ENCODE measurements at regions not wholly inside any gene's neighbourhood (a gene's known extent, or its start where the extent isn't known, plus 50 kb on each side); places are given as distances from the start of the nearest gene placed in this dataset.
"Not testable (repeated sequence)": the region's sequence is repeated elsewhere in the genome, so short reads cannot be mapped to it uniquely, and the experiment has no call there.

DNA sequence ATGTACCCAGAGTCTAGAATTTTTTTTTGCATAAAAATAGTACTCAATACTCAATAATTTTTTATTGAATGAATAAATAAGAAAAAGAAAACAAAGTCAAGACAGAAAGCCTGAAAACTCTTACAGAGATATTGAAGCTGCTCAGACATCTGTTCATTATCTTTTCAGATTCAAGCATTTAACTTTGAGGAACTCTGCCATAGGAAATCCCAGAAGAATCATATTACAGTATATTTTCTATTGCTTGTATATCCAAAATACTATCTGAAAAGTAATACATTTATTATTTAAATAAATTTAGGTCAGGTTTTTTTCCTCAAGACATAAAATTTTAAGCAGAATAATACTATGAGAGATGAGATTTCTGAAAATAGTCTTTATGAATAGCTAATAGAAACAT is 755.9 kb upstream of the ADGRL4 start:
- no peak for DNase-seq (ENCODE audit: low read depth)

- DNase-seq (ENCODE audit: low read depth) = no peak
These were observed 754.0 kb upstream of the ADGRL4 start for GRCh38 chr1:79760531-79760930.

GRCh38 chr1:79749607-79750006 is 743.1 kb upstream of the ADGRL4 start:
- no peak for DNase-seq (ENCODE audit: low read depth)

- DNase-seq (ENCODE audit: low read depth) = no peak
These were observed 739.4 kb upstream of the ADGRL4 start for GRCh38 chr1:79745929-79746328.

DNA sequence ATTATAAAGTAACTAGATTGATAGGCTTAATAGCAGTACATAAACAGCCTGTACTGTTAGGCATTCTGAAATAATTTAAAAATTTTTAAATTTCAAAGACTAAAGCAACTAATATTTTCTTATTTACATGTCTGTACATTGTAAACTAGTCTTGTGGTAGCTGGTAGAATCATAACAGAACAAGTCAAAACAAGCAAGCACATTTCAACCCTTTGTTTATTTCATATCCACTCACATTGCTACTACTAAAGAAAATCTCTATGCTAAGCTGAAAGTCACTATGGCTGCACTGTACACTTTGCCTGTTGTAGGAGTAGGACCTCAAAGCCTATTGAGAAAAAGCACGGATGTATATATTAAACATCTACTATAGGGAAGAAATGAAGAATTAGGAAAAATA is 738.2 kb upstream of the ADGRL4 start:
- DNase-seq (ENCODE audit: low read depth) = no peak

DNA sequence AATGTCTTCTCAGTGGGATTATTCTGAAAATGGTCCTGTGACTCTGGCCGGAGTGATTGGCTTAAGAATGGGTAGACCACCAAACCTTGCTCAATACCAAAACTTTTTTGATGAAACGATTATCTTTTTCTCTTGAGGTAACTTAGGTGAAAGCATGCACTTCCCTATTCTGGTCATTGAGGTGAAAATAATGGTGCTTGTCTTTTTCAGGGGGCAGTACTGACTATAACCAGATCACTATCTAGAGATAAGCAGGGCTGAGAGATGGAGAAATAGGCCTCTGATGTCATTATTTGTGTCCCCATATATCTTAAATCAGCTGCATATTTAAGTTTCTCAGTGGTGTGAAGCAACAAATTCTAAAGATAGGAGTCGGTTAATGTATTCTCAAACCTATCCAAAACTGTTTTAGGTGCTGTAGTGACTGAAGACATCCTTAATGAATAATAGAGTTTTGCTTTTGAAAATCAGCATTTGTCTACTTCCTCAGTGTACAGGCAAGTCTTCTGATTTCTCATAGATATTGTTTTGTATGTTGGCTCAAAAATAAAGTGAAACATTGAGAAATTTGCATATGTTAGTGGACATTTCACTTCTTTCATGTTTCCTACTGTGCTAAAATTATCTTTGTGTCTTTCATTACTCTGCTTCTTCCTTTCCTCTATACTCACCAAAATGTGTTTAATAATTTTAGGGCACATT is 735.3 kb upstream of the ADGRL4 start:
- DNase-seq (ENCODE audit: low read depth) = no peak

DNA sequence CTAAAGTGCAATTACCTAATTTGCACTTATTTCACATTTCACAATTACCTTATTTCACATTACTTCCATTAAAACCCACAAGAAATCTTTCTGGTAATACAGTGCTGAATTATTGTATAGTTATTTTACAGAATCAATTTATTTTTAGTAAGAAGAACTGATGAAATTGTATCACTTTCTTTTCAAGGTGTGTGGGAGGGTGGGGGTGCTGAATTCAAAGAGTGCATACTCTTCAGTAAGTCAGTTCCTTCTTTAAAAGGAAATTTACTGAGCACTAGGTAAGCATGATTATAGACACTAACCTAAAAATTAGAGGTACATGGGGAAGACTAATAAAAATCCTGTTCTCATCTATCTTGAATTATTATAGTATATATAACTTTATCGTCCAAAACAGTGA is 731.6 kb upstream of the ADGRL4 start:
- no peak for DNase-seq (ENCODE audit: low read depth)

GRCh38 chr1:79737193-79737592 is 730.7 kb upstream of the ADGRL4 start:
- DNase-seq (ENCODE audit: low read depth) = no peak

GRCh38 chr1:79732950-79733349 is 726.4 kb upstream of the ADGRL4 start:
- DNase-seq (ENCODE audit: low read depth) = no peak

DNA sequence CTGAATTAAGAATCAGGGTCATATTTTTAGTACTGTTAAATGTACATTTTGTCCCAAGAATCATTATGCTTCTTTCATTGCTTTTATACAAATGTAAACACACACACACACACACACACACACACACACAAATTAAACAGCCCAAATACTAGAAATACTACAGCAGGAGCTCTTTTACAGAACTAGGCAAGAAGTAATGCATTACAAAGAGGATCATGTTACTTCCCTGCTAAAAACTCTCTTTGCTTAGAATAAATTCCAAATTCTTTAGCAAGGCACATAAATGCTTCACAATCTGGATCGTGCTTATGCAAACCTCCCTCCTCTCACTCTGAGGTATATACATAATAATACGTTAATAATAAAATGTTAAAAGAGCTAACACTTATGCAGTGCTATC is 720.4 kb upstream of the ADGRL4 start:
- DNase-seq (ENCODE audit: low read depth) = no peak

DNA sequence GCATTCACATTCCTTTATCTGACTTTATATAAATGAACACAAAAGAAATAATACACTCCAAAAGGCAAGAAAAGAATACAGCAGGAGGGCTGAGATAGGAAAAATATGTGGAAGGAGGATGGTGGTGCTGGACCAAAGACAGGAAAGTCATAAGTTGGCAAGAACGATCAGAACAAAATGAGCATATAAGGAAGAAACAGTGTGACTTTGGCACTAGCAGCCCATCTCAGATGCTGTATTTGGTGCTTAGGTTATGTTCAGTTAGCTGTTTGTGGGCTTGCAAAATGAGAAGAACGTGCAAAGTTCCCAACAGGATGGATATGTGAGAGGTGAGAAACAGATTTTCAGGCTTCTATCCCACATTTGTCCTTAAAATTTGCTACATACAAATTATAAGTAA is 719.8 kb upstream of the ADGRL4 start:
- DNase-seq (ENCODE audit: low read depth) = no peak

DNA sequence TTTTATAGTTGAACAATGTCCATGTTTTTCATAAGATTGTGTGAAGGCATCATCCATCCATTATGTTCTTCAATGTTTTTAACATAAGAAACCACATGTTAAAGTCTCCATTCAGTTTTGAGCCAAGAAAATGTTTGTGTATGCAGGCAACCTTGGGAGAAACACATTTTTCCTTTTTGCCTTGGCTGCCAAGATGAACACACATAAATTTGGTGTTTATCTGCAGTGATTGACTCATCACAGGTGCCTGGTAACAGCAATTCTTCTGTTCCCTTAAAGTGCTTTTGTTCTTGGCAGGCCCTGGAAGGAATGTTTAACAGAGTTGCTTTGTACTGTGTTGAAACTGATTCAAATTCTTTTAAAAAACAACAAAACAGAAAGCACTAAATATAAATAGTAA is 709.9 kb upstream of the ADGRL4 start:
- DNase-seq (ENCODE audit: low read depth) = no peak

DNA sequence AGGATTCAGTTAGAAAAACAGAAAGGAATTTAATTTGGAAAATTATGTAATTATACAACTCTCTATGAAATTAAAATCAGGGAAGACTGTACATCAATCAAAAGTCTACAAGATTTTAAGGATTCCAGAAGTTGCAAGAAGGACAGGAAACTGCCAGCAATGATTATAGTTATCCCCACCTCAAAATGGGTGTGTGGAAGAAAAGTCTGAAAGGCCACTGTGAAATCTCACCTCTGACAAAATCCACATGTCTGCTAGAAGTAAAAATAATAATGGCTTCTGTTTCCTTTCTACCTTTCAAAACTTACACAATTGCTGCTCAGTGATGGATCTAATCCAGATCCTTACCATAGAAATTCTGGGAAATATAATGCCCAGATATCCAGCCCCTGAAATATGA is 708.1 kb upstream of the ADGRL4 start:
- no peak for DNase-seq (ENCODE audit: low read depth)

- DNase-seq (ENCODE audit: low read depth) = no peak
These were observed 704.5 kb upstream of the ADGRL4 start for GRCh38 chr1:79711001-79711431.

DNA sequence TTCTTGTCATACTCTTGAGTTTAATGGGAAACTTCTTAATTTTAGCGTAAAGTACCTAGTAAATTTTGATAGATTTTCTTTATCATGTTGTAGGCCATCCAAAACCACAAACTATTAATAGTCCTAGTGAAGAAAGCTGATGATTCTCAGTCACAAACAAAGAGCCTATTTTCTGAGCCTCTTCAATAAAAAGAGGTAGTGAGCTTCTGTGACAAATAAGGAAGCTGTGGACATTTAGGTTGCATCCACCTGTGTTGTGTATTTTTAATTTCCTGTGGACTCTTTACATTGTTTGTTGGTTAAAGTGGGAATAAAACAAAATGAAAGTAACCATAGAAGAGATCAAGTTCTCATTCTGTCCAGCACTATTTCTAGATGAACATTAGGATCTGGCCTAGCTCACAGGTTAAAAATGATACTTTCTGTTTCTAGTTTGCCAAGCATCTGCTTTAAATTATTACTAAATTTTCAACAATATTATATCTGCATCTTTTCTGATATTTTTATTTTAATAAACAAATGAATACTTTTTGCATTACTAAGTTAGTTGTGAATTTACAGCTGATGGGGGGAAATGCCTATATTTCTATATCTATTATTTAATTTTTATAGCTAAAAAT is 702.2 kb upstream of the ADGRL4 start:
- no peak for DNase-seq (ENCODE audit: low read depth)

DNA sequence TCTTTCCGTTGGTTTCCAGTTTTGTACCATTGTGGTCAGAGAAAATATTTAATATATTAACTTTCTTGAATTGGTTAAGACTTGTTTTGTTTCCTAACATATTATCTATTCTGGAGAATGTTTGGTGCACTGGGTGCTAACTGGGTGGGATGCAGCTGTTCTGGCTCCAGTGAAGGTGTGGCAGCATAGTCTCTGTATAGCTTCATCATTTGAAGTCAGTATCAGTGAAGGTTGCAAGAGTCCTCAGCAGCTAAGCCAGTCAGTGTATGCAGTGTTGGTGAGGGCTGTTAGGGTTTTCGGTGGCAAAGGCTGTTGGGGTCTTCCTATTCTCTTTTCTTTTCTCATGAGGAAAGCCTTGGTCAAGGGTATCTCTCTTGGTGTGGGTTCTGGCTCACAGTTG is 698.7 kb upstream of the ADGRL4 start:
- DNase-seq (ENCODE audit: low read depth) = no peak

- no peak for DNase-seq (ENCODE audit: low read depth)
These were observed 697.5 kb upstream of the ADGRL4 start for GRCh38 chr1:79704067-79704466.

GRCh38 chr1:79702336-79702999 is 695.9 kb upstream of the ADGRL4 start:
- not testable (repeated sequence) for DNase-seq (ENCODE audit: low read depth)

- no peak for DNase-seq (ENCODE audit: low read depth)
These were observed 688.6 kb upstream of the ADGRL4 start for GRCh38 chr1:79695138-79695537.

DNA sequence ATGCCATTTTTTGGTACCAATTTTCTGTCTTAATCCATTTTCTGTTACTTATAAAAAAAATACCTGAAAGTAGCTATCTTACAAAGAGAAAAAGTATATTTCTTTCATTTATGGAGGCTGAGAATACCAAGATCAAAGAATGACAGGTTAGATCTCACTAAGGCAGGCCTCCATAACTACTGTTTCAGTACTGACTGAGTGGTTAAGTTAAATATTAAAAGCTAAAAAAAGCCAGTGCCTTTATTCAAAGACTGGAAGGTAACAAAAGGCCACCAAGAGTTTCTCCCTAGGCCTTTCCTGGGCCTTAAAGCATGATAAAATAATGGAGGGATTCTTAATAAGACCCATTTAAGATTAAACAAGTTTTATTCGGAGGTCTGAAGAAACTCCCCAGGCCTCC is 687.7 kb upstream of the ADGRL4 start:
- DNase-seq (ENCODE audit: low read depth) = no peak

DNA sequence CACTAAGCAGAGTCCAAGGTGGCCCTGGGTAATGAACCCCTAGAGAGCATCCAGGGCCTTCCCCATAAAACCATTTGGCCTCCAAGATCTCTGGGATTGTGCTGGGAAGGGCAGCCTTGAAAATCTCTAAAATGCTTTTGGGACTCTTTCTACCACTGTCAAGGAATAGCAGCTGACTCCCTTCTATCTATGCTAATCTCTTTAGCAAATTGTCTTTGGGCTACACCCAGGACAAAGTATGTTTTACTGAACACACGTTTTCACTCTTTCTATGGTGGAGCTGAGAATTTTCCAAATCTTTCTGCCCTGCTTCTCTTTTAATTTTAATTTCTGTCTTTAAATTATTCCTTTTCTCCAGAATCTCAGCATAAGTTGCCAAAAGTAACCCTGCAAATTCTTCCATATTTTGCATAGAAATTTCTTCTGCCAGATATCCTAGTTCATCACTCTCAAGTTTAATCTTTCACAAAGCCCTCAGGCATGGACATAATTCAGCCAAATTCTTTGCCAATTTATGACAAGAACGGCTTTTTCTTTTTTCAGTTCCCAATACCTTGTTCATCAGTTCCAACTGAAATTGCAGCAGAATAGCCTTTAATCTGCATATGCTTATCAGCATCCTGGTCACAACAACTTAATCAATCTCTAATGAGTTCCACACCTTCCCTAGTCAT is 687.0 kb upstream of the ADGRL4 start:
- DNase-seq (ENCODE audit: low read depth) = no peak

DNA sequence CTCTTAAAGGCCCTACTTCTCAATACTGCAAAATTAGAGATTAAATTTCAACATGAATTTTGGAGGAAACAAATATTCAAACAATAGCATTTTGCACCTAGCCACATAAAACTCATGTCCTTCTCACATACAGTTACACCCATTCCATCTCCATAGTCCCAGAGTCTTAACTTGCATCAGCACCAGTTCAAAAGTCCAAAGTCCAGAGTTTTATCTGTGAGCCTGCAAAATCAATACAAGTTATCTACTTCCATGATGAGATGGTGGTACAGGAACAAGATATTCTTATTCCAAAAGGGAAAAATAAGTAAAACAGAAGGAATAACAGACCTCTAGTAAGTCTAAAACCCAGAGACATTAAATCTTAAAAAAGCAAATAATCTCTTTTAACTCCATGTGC is 686.0 kb upstream of the ADGRL4 start:
- no peak for DNase-seq (ENCODE audit: low read depth)

DNA sequence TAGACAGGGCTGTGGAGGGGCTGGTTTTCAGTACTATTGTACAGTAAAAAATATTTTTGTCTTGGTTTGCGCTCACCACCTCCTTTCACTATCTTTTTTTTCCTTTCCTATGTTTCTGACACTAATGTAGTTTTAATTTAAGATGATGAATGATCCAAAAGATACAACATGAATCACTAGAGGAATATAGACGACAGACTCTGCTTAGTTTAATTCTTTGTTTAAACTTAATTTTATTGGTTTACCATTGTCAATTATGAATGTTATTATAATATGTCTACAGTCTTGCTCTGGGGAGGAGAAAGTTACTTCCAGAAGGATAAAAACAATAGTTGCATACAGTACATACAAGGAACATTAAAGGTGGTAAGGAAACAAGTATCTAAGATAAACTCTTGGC is 682.4 kb upstream of the ADGRL4 start:
- DNase-seq (ENCODE audit: low read depth) = no peak

Data from activated T-cell treated with anti-CD3 and anti-CD28 coated beads for 48 hours (primary cell).